ENCODE measurements at regions not wholly inside any gene's neighbourhood (a gene's known extent, or its start where the extent isn't known, plus 50 kb on each side); places are given as distances from the start of the nearest gene placed in this dataset.

GRCh38 chr11:32200136-32200847, 109.4 kb downstream of the RCN1 start:
- WGBS (ENCODE audit: low lambda C conversion rate): 54% methylated on average over 19 of the region's 19 CpGs
- ATAC-seq: no peak
- TF ChIP-seq, protein P1, sequence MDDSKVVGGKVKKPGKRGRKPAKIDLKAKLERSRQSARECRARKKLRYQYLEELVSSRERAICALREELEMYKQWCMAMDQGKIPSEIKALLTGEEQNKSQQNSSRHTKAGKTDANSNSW (CRISPR knock-in tag; IDR thresholded peaks at IDR 0.05; ENCODE audit: borderline replicate concordance): no peak
- TF ChIP-seq EED (CRISPR knock-in tag; IDR thresholded peaks at IDR 0.05): no peak
- no peak for TF ChIP-seq ZNF512B (CRISPR knock-in tag; IDR thresholded peaks at IDR 0.05; ENCODE audit: borderline replicate concordance)
- TF ChIP-seq ZNF510 (CRISPR knock-in tag; IDR thresholded peaks at IDR 0.05; ENCODE audit: low read depth): no peak
- TF ChIP-seq BORCS8-MEF2B (CRISPR knock-in tag; IDR thresholded peaks at IDR 0.05): no peak
- no peak for TF ChIP-seq CEBPG (CRISPR knock-in tag; IDR thresholded peaks at IDR 0.05)
- TF ChIP-seq ZNF75D (CRISPR knock-in tag; IDR thresholded peaks at IDR 0.05; ENCODE audit: borderline replicate concordance): no peak
- no peak for TF ChIP-seq CTCF (CRISPR knock-in tag; IDR thresholded peaks at IDR 0.05)
- no peak for TF ChIP-seq ZNF7 (CRISPR knock-in tag; IDR thresholded peaks at IDR 0.05)
- Histone ChIP-seq H4K20me1 (ENCODE audit: insufficient read depth, low read length) (no peaks in the 10 kb centered on the region; the same call in 1 of the 2 replicates), H3K4me3 (replicated peaks in 1 of 3; ENCODE audit: insufficient read depth in 1 of 3, low read depth in 2 of 3, low read length in 3 of 3) (no peak overlapping the region), H3K27me3 (ENCODE audit: control insufficient read depth in 1 of 2, insufficient read depth in 2 of 2, low read length in 2 of 2) (peaks cover 0 to 2% of the 10 kb centered on the region in 2 experiments; a peak in 2 of 5 replicates), H3K9ac (ENCODE audit: insufficient read depth, low read depth, low read length) (no peak overlapping the region), H2AFZ (ENCODE audit: low read length) (no peak overlapping the region), H3K4me2 (ENCODE audit: low read depth, low read length) (no peak overlapping the region), H3K27ac (ENCODE audit: extremely low read length, insufficient read depth, low read length) (no peak overlapping the region), H3K79me2 (ENCODE audit: insufficient read depth, low read length) (no peaks in the 10 kb centered on the region), H3K9me3 (ENCODE audit: low read length) (no peaks in the 10 kb centered on the region), H3K36me3 (replicated peaks in 1 of 2; ENCODE audit: control insufficient read depth in 1 of 2, insufficient read depth in 2 of 2, low read length in 2 of 2) (no peaks in the 10 kb centered on the region; a peak in 1 of 5 replicates), H3K4me1 (ENCODE audit: insufficient read depth, low read length) (no peaks in the 10 kb centered on the region)
- BruUV-seq (replicated peaks): no TSS peak
- in situ Hi-C loops (cut with HindIII; ENCODE audit: extremely low pct_ligation_motif_present, low pct_unique_long_range_greater_than_20kb): no loop called here
- CTCF ChIA-PET (ENCODE audit: low intra/inter-chr PET ratio, low total read pairs): no interaction called here
- intact Hi-C loops (cut with micrococcal nuclease; ENCODE audit: unreplicated experiment): no loop called here
- POLR2A ChIA-PET: no interaction called here
- DNase-seq (ENCODE audit: low spot score): no peak
- FAIRE-seq: no peak
